GM12878 (cell line): ENCODE measurements at regions not wholly inside any gene's neighbourhood (a gene's known extent, or its start where the extent isn't known, plus 50 kb on each side); places are given as distances from the start of the nearest gene placed in this dataset.

Source experiments
- ATAC-seq: fragments of 200-7000 bp; cut with Tn5 transposase; 3 replicates; pipeline ENCODE4 v1.9.1; 2020; ENCODE audit warnings: mild to moderate bottlenecking, moderate library complexity
- BruUV-seq: library from RNA; stranded (reverse); fragments of 400-500 nt; replicated peaks from 2 replicates; lab custom pipeline; 2021; lab: Mats Ljungman, UMichigan
- CTCF ChIA-PET: fragments of 300-600 bp; sonication (Branson Sonifier 250); formaldehyde crosslinking; extraction: SDS; loops from one replicate; lab custom pipeline; 2021; ENCODE audit warnings: inconsistent platforms; lab: Yijun Ruan, JAX
- POLR2A ChIA-PET: fragments of 350-600 bp; formaldehyde crosslinking; extraction: SDS; loops from one replicate; lab custom pipeline; 2021; ENCODE audit warnings: inconsistent platforms; lab: Charles Lee
- RAD21 ChIA-PET: fragments of 300-600 bp; sonication (Branson Sonifier 250); formaldehyde crosslinking; loops from one replicate; lab custom pipeline; 2023; ENCODE audit warnings: antibody characterized with exemption; ENCODE audit not compliant: unreplicated experiment; lab: Charles Lee
- SMC1A ChIA-PET: fragments of 300-600 bp; sonication (Branson Sonifier 250); formaldehyde crosslinking; loops from one replicate; lab custom pipeline; 2023; ENCODE audit not compliant: unreplicated experiment, uncharacterized antibody; lab: Charles Lee
- DNase-seq: peaks from one replicate; pipeline ENCODE4 v3.0.0-alpha.2; 2011; ENCODE audit warnings: low read depth, low spot score
- FAIRE-seq: peaks from 3 replicates; lab custom pipeline; 2011; peaks lifted over from hg19 to GRCh38; lab: Jason Lieb, UNC
- H2AFZ ChIP-seq: 2 replicates; pipeline ENCODE4 v1.6.0; 2011; ENCODE audit warnings: low read depth, low read length, control low read depth; ENCODE audit not compliant: control insufficient read depth
- H3K27ac ChIP-seq: 2 replicates; pipeline ENCODE4 v1.5.1; 2011; ENCODE audit warnings: control low read depth; ENCODE audit not compliant: control insufficient read depth, insufficient read depth
- H3K27me3 ChIP-seq, 2 experiments: replicated peaks in 1 of 2; 2 replicates each; pipeline versions ENCODE4 v1.6.0 to v1.6.1; 2011; ENCODE audit warnings: low read length in 1 of 2; ENCODE audit not compliant: control insufficient read depth in 2 of 2, insufficient read depth in 2 of 2
- H3K36me3 ChIP-seq, 2 experiments: 2 replicates each; pipeline ENCODE4 v1.5.1; 2011; ENCODE audit warnings: low read length in 1 of 2; ENCODE audit not compliant: control insufficient read depth in 2 of 2, insufficient read depth in 2 of 2
- H3K4me1 ChIP-seq: 2 replicates; pipeline ENCODE4 v1.6.1; 2011; ENCODE audit warnings: mild to moderate bottlenecking, low read length, moderate library complexity, mixed read lengths; ENCODE audit not compliant: control insufficient read depth, insufficient read depth
- H3K4me2 ChIP-seq: 2 replicates; pipeline ENCODE4 v1.6.0; 2011; ENCODE audit warnings: control low read depth; ENCODE audit not compliant: control insufficient read depth, insufficient read depth
- H3K4me3 ChIP-seq: fragments of 200-600 bp; sonication (generic); 2 replicates; pipeline ENCODE4 v1.5.1; 2016
- H3K79me2 ChIP-seq: 2 replicates; pipeline ENCODE4 v1.6.0; 2011; ENCODE audit warnings: low read length; ENCODE audit not compliant: control insufficient read depth, insufficient read depth
- H3K9ac ChIP-seq: 2 replicates; pipeline ENCODE4 v1.8.0; 2011; ENCODE audit warnings: low read length, control low read depth, mixed read lengths; ENCODE audit not compliant: control insufficient read depth, insufficient read depth
- H3K9me3 ChIP-seq: replicated peaks from 3 replicates; pipeline ENCODE4 v1.5.1; 2011; ENCODE audit warnings: mild to moderate bottlenecking, low read length; ENCODE audit not compliant: control insufficient read depth, insufficient read depth
- H4K20me1 ChIP-seq: 2 replicates; pipeline ENCODE4 v1.6.0; 2011; ENCODE audit not compliant: control insufficient read depth, insufficient read depth
- IKZF2 ChIP-seq, 2 experiments: fragments of 450-650 bp; IDR thresholded peaks; 2 replicates each; pipeline ENCODE4 v1.6.1; 2017; ENCODE audit warnings: mild to moderate bottlenecking in 2 of 2, moderate library complexity in 2 of 2
- NFIC ChIP-seq: IDR thresholded peaks from 2 replicates; pipeline ENCODE4 v1.6.1; 2012; ENCODE audit warnings: low read depth, mild to moderate bottlenecking, inconsistent platforms, low read length, moderate library complexity
- NFXL1 ChIP-seq: fragments of 450-650 bp; IDR thresholded peaks from 2 replicates; pipeline ENCODE4 v1.6.1; 2017; ENCODE audit warnings: antibody characterized with exemption, mild to moderate bottlenecking, borderline replicate concordance
- PAX8 ChIP-seq: fragments of 450-650 bp; IDR thresholded peaks from 2 replicates; pipeline ENCODE4 v1.6.1; 2017; ENCODE audit warnings: mild to moderate bottlenecking, moderate library complexity
- RB1 ChIP-seq: fragments of 450-650 bp; formaldehyde crosslinking; IDR thresholded peaks from 2 replicates; pipeline ENCODE4 v1.6.1; 2017; ENCODE audit warnings: mild to moderate bottlenecking, borderline replicate concordance
- WRNIP1 ChIP-seq: IDR thresholded peaks from 2 replicates; pipeline ENCODE4 v1.6.1; 2011; ENCODE audit warnings: low read depth, low read length, improper control_type of control experiment, borderline replicate concordance
- ZNF274 ChIP-seq: IDR thresholded peaks from one replicate; pipeline ENCODE4 v1.8.0; 2011; ENCODE audit not compliant: insufficient read length, insufficient read depth
- WGBS: methylation state at CpG from one replicate; pipeline ENCODE4 v1.1.6; 2016; ENCODE audit warnings: low lambda C conversion rate; ENCODE audit not compliant: insufficient replicate concordance, insufficient coverage; ENCODE audit errors: missing lambda C conversion rate; 5-methylcytosine and 5-hydroxymethylcytosine counted together
- in situ Hi-C: fragments of 300-500 bp; cut with MboI; formaldehyde crosslinking; loops from 9 replicates; pipeline ENCODE4 v1.14.3; 2018; ENCODE audit warnings: mixed read lengths
- intact Hi-C: fragments of 100-400 bp; cut with micrococcal nuclease; formaldehyde crosslinking; loops from one replicate; pipeline ENCODE4 v1.14.2; 2022; ENCODE audit not compliant: unreplicated experiment
- TF ChIP-seq, protein P1 (sequence below): fragments of 450-650 bp; IDR thresholded peaks from 2 replicates; pipeline ENCODE4 v1.6.1; 2018; ENCODE audit warnings: mild to moderate bottlenecking, low read depth, moderate library complexity; ENCODE audit not compliant: partially characterized antibody
- TF ChIP-seq, protein P2 (sequence below): IDR thresholded peaks from 2 replicates; pipeline ENCODE4 v1.6.1; 2012; ENCODE audit warnings: mild to moderate bottlenecking, low read depth, low read length
- TF ChIP-seq, protein P3 (sequence below): IDR thresholded peaks from 2 replicates; pipeline ENCODE4 v1.6.1; 2012; ENCODE audit warnings: improper control_type of control experiment, low read depth, low read length; ENCODE audit not compliant: insufficient replicate concordance

DNA sequence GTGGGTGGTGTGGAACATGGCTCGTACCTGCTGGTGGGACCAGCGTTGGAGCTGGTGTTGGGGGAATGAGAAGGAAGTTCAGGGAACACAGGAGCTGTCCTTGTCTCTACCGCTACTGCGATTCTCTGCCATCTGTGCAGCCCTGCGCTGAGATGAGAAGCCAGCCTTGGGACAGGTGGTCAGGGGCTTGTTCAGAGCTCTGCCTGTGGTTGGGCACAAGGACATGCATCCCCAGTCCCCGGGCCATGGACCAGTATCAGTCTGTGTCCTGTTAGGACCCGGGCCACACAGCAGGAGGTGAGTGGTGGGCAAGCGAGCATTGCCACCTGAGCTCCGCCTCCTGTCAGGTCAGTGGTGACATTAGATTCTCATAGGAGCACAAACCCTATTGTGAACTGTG lies 164.4 kb downstream of the TSN start:
- in situ Hi-C loops: no loop called here
- Histone ChIP-seq H3K36me3 (no peaks in the 10 kb centered on the region), H3K4me2 (no peak overlapping the region), H2AFZ (no peak overlapping the region), H4K20me1 (no peaks in the 10 kb centered on the region), H3K79me2 (no peaks in the 10 kb centered on the region), H3K9ac (no peak overlapping the region), H3K4me1 (no peaks in the 10 kb centered on the region), H3K27ac (no peak overlapping the region), H3K27me3 (no peaks in the 10 kb centered on the region), H3K9me3 (no peaks in the 10 kb centered on the region; the same call in 2 of the 3 replicates), H3K4me3 (no peak overlapping the region)
- ChIA-PET RAD21 (no interaction called here), CTCF (interaction anchor here (1.4 kb wide), 1 partner anchor 18 kb away, joined by 3 read pairs; no protein-coding TSS in a partner anchor), POLR2A (no interaction called here), SMC1A (no interaction called here)
- BruUV-seq: no TSS peak
- 28% methylated on average over 9 of the region's 9 CpGs for WGBS
- ATAC-seq (no peak), FAIRE-seq (no peak), DNase-seq (no peak)
- intact Hi-C loops: no loop called here
- no peak for TF ChIP-seq WRNIP1
- TF ChIP-seq, protein P1, sequence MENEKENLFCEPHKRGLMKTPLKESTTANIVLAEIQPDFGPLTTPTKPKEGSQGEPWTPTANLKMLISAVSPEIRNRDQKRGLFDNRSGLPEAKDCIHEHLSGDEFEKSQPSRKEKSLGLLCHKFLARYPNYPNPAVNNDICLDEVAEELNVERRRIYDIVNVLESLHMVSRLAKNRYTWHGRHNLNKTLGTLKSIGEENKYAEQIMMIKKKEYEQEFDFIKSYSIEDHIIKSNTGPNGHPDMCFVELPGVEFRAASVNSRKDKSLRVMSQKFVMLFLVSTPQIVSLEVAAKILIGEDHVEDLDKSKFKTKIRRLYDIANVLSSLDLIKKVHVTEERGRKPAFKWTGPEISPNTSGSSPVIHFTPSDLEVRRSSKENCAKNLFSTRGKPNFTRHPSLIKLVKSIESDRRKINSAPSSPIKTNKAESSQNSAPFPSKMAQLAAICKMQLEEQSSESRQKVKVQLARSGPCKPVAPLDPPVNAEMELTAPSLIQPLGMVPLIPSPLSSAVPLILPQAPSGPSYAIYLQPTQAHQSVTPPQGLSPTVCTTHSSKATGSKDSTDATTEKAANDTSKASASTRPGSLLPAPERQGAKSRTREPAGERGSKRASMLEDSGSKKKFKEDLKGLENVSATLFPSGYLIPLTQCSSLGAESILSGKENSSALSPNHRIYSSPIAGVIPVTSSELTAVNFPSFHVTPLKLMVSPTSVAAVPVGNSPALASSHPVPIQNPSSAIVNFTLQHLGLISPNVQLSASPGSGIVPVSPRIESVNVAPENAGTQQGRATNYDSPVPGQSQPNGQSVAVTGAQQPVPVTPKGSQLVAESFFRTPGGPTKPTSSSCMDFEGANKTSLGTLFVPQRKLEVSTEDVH: no peak
- TF ChIP-seq NFXL1: no peak
- TF ChIP-seq NFIC: no peak
- TF ChIP-seq, protein P2, sequence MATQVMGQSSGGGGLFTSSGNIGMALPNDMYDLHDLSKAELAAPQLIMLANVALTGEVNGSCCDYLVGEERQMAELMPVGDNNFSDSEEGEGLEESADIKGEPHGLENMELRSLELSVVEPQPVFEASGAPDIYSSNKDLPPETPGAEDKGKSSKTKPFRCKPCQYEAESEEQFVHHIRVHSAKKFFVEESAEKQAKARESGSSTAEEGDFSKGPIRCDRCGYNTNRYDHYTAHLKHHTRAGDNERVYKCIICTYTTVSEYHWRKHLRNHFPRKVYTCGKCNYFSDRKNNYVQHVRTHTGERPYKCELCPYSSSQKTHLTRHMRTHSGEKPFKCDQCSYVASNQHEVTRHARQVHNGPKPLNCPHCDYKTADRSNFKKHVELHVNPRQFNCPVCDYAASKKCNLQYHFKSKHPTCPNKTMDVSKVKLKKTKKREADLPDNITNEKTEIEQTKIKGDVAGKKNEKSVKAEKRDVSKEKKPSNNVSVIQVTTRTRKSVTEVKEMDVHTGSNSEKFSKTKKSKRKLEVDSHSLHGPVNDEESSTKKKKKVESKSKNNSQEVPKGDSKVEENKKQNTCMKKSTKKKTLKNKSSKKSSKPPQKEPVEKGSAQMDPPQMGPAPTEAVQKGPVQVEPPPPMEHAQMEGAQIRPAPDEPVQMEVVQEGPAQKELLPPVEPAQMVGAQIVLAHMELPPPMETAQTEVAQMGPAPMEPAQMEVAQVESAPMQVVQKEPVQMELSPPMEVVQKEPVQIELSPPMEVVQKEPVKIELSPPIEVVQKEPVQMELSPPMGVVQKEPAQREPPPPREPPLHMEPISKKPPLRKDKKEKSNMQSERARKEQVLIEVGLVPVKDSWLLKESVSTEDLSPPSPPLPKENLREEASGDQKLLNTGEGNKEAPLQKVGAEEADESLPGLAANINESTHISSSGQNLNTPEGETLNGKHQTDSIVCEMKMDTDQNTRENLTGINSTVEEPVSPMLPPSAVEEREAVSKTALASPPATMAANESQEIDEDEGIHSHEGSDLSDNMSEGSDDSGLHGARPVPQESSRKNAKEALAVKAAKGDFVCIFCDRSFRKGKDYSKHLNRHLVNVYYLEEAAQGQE: no peak
- no peak for TF ChIP-seq RB1
- no peak for TF ChIP-seq ZNF274
- no peak for TF ChIP-seq IKZF2 (IDR thresholded peaks at IDR 0.05)
- TF ChIP-seq, protein P3, sequence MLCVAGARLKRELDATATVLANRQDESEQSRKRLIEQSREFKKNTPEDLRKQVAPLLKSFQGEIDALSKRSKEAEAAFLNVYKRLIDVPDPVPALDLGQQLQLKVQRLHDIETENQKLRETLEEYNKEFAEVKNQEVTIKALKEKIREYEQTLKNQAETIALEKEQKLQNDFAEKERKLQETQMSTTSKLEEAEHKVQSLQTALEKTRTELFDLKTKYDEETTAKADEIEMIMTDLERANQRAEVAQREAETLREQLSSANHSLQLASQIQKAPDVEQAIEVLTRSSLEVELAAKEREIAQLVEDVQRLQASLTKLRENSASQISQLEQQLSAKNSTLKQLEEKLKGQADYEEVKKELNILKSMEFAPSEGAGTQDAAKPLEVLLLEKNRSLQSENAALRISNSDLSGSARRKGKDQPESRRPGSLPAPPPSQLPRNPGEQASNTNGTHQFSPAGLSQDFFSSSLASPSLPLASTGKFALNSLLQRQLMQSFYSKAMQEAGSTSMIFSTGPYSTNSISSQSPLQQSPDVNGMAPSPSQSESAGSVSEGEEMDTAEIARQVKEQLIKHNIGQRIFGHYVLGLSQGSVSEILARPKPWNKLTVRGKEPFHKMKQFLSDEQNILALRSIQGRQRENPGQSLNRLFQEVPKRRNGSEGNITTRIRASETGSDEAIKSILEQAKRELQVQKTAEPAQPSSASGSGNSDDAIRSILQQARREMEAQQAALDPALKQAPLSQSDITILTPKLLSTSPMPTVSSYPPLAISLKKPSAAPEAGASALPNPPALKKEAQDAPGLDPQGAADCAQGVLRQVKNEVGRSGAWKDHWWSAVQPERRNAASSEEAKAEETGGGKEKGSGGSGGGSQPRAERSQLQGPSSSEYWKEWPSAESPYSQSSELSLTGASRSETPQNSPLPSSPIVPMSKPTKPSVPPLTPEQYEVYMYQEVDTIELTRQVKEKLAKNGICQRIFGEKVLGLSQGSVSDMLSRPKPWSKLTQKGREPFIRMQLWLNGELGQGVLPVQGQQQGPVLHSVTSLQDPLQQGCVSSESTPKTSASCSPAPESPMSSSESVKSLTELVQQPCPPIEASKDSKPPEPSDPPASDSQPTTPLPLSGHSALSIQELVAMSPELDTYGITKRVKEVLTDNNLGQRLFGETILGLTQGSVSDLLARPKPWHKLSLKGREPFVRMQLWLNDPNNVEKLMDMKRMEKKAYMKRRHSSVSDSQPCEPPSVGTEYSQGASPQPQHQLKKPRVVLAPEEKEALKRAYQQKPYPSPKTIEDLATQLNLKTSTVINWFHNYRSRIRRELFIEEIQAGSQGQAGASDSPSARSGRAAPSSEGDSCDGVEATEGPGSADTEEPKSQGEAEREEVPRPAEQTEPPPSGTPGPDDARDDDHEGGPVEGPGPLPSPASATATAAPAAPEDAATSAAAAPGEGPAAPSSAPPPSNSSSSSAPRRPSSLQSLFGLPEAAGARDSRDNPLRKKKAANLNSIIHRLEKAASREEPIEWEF: no peak
- no peak for TF ChIP-seq PAX8
